H1 (cell line): ENCODE measurements at regions not wholly inside any gene's neighbourhood (a gene's known extent, or its start where the extent isn't known, plus 50 kb on each side); places are given as distances from the start of the nearest gene placed in this dataset.

Source experiments
- CHD1 ChIP-seq: IDR thresholded peaks from 2 replicates; pipeline ENCODE4 v1.6.1; 2012; ENCODE audit warnings: low read depth, low read length, improper control_type of control experiment
- MAX ChIP-seq: IDR thresholded peaks from 2 replicates; pipeline ENCODE4 v1.6.1; 2012; ENCODE audit warnings: inconsistent platforms
- RFX5 ChIP-seq: IDR thresholded peaks from 2 replicates; pipeline ENCODE4 v1.6.1; 2011; ENCODE audit warnings: low read depth, low read length, improper control_type of control experiment, borderline replicate concordance
- SUZ12 ChIP-seq: fragments of 200-600 bp; sonication (generic); IDR thresholded peaks from 2 replicates; pipeline ENCODE4 v1.6.1; 2012; ENCODE audit warnings: mild to moderate bottlenecking, inconsistent platforms, low read length, moderate library complexity, mixed read lengths
- TAF7 ChIP-seq: optimal IDR thresholded peaks from 2 replicates; pipeline ENCODE3; 2011; ENCODE audit warnings: low read depth, mild to moderate bottlenecking, inconsistent platforms, low read length, moderate library complexity, borderline replicate concordance

- no peak for TF ChIP-seq SUZ12
- TF ChIP-seq TAF7, result no peak
- TF ChIP-seq CHD1, result no peak
- no peak for TF ChIP-seq RFX5
- no peak for TF ChIP-seq MAX
- TF ChIP-seq, all 59 proteins: peak for 0
Observed at GRCh38 chr16:85225721-85226120, 113.4 kb upstream of the CIBAR2 start (continued).
